Gastrocnemius medialis (tissue), 4 donors: ENCODE measurements at regions not wholly inside any gene's neighbourhood (a gene's known extent, or its start where the extent isn't known, plus 50 kb on each side); places are given as distances from the start of the nearest gene placed in this dataset.

ENCODE experiments used
- ATAC-seq, 2 donors: fragments of 150-250 bp; one replicate each; pipeline ENCODE4 v1.9.1; 2016
- DNase-seq, 2 donors: peaks; one replicate each; pipeline ENCODE4 v3.0.0-alpha.2; 2019
- H3K27ac ChIP-seq, 4 donors: fragments of 200-600 bp; sonication (generic); 1 replicate in 1 of 4; 2 replicates in 3 of 4; pipeline ENCODE4 v1.5.1; 2016 to 2018; ENCODE audit warnings: mild to moderate bottlenecking in 2 of 4, moderate library complexity in 1 of 4
- H3K27me3 ChIP-seq, 3 donors: fragments of 200-600 bp; sonication (generic) in 2 of 3; 1 replicate in 1 of 3; 2 replicates in 2 of 3; pipeline versions ENCODE4 v1.5.1 to v1.6.0; 2016 to 2019; ENCODE audit warnings: mild to moderate bottlenecking in 1 of 3, moderate library complexity in 1 of 3
- H3K36me3 ChIP-seq, 2 donors: fragments of 200-600 bp; sonication (generic) in 1 of 2; one replicate each; pipeline ENCODE4 v1.5.1; 2017 to 2018
- H3K4me1 ChIP-seq, 2 donors: fragments of 200-600 bp; sonication (generic) in 1 of 2; one replicate each; pipeline ENCODE4 v1.5.1; 2016 to 2017; ENCODE audit warnings: mild to moderate bottlenecking in 2 of 2
- H3K4me3 ChIP-seq, 4 donors: fragments of 200-600 bp; sonication (generic) in 3 of 4; 1 replicate in 1 of 4; 2 replicates in 3 of 4; pipeline ENCODE4 v1.5.1; 2016 to 2019; ENCODE audit warnings: mild to moderate bottlenecking in 2 of 4
- H3K9me3 ChIP-seq, 3 donors: fragments of 200-600 bp; sonication (generic) in 2 of 3; 1 replicate in 1 of 3; 2 replicates in 2 of 3; pipeline ENCODE4 v1.5.1; 2016 to 2019
- CTCF ChIP-seq, 5 experiments: fragments of 450-650 bp in 3 of 5; fragments of 200-600 bp in 2 of 5; sonication (generic) in 2 of 5; IDR thresholded peaks in 4 of 5; conservative IDR thresholded peaks in 1 of 5; 1 replicate in 4 of 5; 2 replicates in 1 of 5; pipeline ENCODE4 v1.5.1; 2016 to 2019; ENCODE audit warnings: antibody characterized with exemption in 5 of 5, mild to moderate bottlenecking in 3 of 5, moderate library complexity in 3 of 5
- POLR2A ChIP-seq, 2 donors: fragments of 450-650 bp; IDR thresholded peaks; one replicate each; pipeline ENCODE4 v1.6.1; 2017; ENCODE audit warnings: antibody characterized with exemption in 2 of 2, mild to moderate bottlenecking in 2 of 2, moderate library complexity in 2 of 2
- in situ Hi-C, 4 donors: fragments of 200-750 bp; cut with MboI; loops; one replicate each; pipeline versions ENCODE4 v1.15.0 to v1.8.0; 2017; ENCODE audit warnings: low sequenced_read_pairs in 4 of 4
- intact Hi-C: fragments of 100-400 bp; cut with DNase I; formaldehyde crosslinking; loops from one replicate; pipeline ENCODE4 v1.15.1; 2023; ENCODE audit warnings: low total_unique reads

GRCh38 chr6:84902354-84902928 lies 138.0 kb upstream of the TBX18 start:
- Histone ChIP-seq H3K4me3 (no peak overlapping the region), H3K27me3 (no peaks in the 10 kb centered on the region), H3K4me1 (no peaks in the 10 kb centered on the region), H3K27ac (no peak overlapping the region), H3K9me3 (no peaks in the 10 kb centered on the region), H3K36me3 (no peaks in the 10 kb centered on the region)
- DNase-seq (no peak), ATAC-seq (no peak)
- TF ChIP-seq CTCF (IDR thresholded peaks at IDR 0.05 in 4 of 5, conservative IDR thresholded peaks at IDR 0.05 in 1 of 5) = no peak
- TF ChIP-seq POLR2A (IDR thresholded peaks at IDR 0.05) = no peak
- intact Hi-C loops (no loop called here), in situ Hi-C loops (no loop called here)

GRCh38 chr6:84897988-84898594 lies 133.7 kb upstream of the TBX18 start:
- intact Hi-C loops (no loop called here), in situ Hi-C loops (no loop called here)
- Histone ChIP-seq H3K36me3 (no peaks in the 10 kb centered on the region), H3K27me3 (no peaks in the 10 kb centered on the region), H3K4me1 (no peaks in the 10 kb centered on the region), H3K27ac (no peak overlapping the region), H3K4me3 (no peak overlapping the region), H3K9me3 (no peaks in the 10 kb centered on the region)
- no peak for ATAC-seq
- no peak for DNase-seq
- no peak for TF ChIP-seq CTCF (IDR thresholded peaks at IDR 0.05 in 4 of 5, conservative IDR thresholded peaks at IDR 0.05 in 1 of 5)
- no peak for TF ChIP-seq POLR2A (IDR thresholded peaks at IDR 0.05)

GRCh38 chr6:84897011-84897410 lies 132.6 kb upstream of the TBX18 start:
- DNase-seq (no peak), ATAC-seq (no peak)
- TF ChIP-seq POLR2A (IDR thresholded peaks at IDR 0.05) = no peak
- TF ChIP-seq CTCF (IDR thresholded peaks at IDR 0.05 in 4 of 5, conservative IDR thresholded peaks at IDR 0.05 in 1 of 5) = no peak
- H3K36me3 ChIP-seq = no peaks in the 10 kb centered on the region
- no peaks in the 10 kb centered on the region for H3K27me3 ChIP-seq
- in situ Hi-C loops = no loop called here
- H3K27ac ChIP-seq = no peak overlapping the region
- intact Hi-C loops = no loop called here
- no peak overlapping the region for H3K4me3 ChIP-seq
- H3K9me3 ChIP-seq = no peaks in the 10 kb centered on the region
- H3K4me1 ChIP-seq = no peaks in the 10 kb centered on the region

- Histone ChIP-seq H3K4me3 (no peak overlapping the region), H3K27ac (no peak overlapping the region), H3K9me3 (no peaks in the 10 kb centered on the region), H3K36me3 (no peaks in the 10 kb centered on the region), H3K4me1 (no peaks in the 10 kb centered on the region), H3K27me3 (no peaks in the 10 kb centered on the region)
- in situ Hi-C loops = no loop called here
- TF ChIP-seq CTCF (IDR thresholded peaks at IDR 0.05 in 4 of 5, conservative IDR thresholded peaks at IDR 0.05 in 1 of 5) (no peak), POLR2A (IDR thresholded peaks at IDR 0.05) (no peak)
- no peak for ATAC-seq
- no peak for DNase-seq
- intact Hi-C loops = no loop called here
Measured at GRCh38 chr6:84892671-84893070, 128.3 kb upstream of the TBX18 start.
